HG03469 (cell line): ENCODE measurements at regions not wholly inside any gene's neighbourhood (a gene's known extent, or its start where the extent isn't known, plus 50 kb on each side); places are given as distances from the start of the nearest gene placed in this dataset.

Experiments used
- ATAC-seq: cut with Tn5 transposase; IDR thresholded peaks from one replicate; pipeline ENCODE4 v1.9.1; 2021; ENCODE audit warnings: mild to moderate bottlenecking, moderate library complexity, moderate number of reproducible peaks; ENCODE audit not compliant: unreplicated experiment

DNA sequence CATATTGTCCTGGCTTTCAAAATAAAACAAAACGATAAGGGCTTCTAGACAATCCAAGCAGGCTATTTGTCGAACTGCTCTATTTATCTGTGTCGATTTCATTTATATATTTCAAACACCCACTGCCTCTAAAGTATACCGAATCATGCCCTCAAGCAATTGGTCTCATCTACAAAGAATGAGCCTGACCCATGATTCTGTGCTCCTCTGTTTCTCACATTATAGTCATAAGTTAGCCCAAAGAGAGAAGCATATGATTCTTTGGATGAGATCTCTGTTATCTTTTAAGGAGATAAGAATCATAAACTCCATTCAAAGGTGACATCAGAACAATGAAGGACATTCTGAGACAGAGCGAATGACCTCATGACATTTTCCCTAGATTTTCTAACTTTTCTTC lies 191.1 kb downstream of the MAP2K6 start:
- no peak for ATAC-seq

GRCh38 chr17:69606142-69606800 lies 191.8 kb downstream of the MAP2K6 start:
- no peak for ATAC-seq

- ATAC-seq, result peak; percentile 94
These were observed 192.8 kb downstream of the MAP2K6 start for GRCh38 chr17:69607162-69607834.

DNA sequence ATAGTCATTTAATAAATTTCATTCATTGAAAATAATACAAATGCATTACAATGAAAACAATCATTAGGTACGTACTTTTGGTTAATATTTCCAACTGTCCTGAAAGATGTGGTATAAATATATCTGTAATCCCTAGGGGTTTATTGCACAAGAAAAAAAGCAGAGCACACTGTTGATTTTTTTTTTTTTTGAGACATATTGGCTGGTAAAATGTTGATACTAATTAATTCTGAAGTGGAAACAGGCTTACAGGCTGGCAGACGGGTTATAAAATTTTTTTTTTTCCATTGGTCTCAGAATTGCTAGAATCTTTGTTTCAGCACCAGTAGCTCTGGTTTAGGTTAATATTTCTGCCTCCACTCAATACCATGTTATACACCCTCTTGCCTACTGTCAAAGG lies 193.6 kb downstream of the MAP2K6 start:
- no peak for ATAC-seq

DNA sequence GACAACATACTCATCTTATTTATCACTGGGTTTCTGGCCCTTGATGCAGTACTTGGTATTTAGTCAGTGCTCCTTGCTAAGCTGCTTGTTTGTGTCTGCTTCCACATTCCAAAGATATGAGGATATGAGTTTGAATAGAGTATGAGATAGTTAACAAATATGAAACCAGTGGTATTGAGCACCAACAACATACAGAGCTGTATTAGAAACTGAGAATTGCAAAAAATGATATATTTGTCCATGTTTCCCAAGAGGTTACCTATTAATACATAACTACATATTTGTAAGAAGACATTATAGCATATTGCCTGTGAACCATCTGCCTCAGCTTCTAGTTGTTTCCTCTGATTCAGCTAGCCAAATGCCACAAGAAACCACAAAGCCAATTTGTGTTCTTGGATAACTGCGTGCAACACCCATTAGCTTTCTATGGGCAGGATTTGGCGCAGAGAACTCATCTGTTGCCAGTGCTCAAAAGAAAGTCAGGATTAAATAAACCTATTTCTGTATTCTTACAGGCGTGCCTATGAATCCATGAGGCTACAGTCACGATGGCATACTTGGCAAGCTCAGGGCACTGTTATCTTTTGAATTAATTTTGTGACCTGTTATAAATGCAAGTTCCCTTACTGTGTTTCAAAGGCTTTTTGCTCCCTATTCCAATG lies 194.4 kb downstream of the MAP2K6 start:
- ATAC-seq, result no peak

DNA sequence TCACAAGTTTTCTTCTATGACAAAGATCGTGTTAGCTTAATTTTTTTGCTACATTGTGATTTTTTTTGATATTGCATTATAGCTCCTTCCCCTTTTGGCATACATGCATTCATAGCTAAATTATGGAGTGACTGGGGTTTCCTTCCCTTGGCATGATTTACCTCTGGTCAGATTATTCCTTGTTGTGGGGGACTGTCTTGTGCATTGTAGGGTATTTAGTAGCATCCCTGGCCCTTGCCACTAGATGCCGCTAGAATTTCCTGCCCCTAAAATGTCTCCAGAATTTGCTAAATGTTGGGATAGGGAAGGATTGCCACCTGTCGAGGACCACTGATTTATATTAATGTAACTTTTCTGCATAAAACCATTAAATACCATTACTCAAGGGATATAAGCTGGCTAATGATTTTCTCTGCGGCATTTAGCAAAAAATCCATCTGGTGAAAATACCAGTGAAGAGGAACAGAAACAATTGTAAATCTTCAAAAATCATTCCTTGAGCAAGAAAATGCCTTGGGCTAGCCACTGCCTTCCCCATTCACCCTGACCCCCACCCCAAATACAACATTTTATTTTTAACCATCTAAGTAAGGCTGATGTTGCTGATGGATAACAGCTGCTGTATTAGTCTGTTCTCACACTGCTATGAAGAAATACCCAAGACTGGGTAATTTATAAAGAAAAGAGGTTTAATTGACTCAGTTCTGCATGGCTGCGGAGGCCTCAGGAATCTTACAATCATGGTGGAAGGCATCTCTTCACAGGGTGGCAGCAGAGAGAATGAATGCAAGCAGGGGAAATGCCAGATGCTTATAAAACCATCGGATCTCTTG lies 195.2 kb downstream of the MAP2K6 start:
- no peak for ATAC-seq

DNA sequence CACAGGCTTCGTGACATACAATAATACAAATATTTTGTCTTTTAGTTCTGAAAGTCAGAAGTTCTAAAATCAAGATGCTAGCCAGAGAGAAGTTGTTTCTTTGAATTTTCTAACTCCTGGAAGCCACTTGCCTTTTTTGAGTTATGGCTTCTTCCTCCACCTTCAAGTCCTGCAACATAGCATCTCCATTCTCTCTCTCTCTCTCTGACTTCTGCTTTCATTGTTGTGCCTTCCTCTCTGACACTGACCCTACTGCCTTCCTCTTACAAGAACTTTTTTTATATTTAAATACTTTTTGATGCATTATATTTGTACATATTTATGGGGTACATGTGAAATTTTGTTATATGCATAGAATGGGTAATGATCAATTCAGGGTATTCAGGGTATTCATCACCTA lies 205.9 kb downstream of the MAP2K6 start:
- no peak for ATAC-seq

GRCh38 chr17:69625474-69625873 lies 211.0 kb downstream of the MAP2K6 start:
- ATAC-seq, result no peak

GRCh38 chr17:69630056-69630635 lies 215.6 kb downstream of the MAP2K6 start:
- ATAC-seq, result no peak

DNA sequence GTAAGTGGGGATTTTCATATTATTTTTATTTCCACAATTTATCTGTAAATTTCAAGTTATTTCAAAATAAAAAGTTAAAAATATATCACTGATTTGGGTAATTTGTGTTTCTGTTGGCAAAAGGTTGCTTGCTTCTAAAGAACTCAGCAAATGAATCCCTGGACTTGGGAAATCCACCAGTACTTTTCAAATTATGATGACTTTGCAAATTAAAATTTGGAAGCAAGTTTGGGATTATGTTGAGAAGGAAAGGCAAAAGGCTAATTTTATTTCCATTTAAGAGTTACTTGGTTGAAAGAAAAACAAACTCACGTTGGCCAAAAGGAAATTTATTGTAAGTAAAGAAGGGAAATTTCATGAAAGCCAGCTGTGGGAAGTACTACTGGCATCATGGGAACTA lies 220.3 kb downstream of the MAP2K6 start:
- ATAC-seq, result no peak

DNA sequence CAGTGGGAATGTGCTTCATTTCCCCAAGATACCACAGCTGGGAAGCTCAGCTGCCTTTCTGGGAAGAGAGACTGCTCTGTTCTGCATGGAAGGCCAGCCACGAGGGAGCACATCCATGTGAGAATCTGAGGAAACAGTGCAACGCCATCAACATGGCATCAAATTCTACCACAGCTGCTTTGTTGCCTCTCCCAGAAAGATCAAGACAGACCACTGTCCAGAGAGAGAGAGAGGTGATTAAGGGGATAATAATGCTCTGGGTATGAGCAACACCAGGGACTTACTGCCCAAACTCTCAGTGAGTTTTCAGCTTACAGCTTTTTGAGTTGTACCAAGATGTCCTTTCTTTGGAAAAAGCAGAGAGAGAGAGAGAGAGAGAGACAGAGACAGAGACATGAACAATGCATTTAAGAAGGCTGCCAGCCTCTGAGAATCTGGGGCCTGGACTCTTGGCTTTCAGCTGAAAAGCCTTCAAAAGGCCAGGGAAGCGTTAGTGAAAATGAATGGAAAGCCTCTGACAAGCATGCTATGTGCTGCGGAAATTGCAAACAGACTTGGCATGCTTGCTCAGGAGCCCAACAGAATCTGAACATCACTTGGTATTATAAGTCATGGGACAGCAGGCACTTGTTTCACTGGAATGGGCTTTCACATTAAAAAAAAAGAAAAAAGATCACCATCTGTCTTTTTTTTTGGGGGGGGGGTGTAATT lies 223.1 kb downstream of the MAP2K6 start:
- no peak for ATAC-seq

GRCh38 chr17:69639096-69639495 lies 224.6 kb downstream of the MAP2K6 start:
- no peak for ATAC-seq

DNA sequence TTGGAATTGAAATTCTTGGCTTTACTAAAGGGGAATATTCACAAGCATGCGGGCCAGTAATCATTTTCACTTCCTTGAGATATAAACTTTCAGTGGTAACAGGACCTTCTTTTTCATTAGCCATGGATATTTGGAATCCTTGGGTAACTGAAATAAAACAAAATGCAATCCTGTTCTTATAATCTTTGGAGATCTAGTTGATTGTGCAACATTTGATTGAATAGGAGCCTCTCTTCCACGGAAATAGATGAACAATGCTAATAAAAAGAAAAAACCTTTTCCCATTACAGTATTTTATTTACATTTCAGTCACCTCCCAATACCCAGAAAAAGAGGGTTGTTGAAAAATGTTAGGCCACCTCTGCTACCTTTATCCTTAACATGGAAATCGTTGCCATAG lies 225.6 kb downstream of the MAP2K6 start:
- ATAC-seq, result no peak

DNA sequence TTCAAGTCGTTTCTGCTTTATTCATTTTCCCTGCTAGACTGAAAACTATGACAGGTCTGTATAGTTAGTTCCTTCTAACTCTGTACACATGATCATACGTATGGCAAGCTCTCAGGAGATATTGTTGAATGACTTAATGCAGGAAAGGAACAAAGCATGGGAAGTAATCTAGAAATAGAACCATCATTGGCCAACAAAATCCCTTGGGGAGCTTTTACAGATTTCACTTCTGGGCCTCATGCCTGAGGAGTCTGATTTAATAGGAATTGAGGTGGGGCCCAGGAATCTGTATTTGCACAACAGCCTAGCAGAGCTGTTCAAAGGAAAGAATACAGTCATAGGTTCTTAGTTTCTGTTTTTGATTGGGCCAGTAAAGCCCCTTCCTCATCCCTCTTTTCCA lies 229.2 kb downstream of the MAP2K6 start:
- no peak for ATAC-seq

GRCh38 chr17:69646729-69647128 lies 232.2 kb downstream of the MAP2K6 start:
- ATAC-seq, result no peak

DNA sequence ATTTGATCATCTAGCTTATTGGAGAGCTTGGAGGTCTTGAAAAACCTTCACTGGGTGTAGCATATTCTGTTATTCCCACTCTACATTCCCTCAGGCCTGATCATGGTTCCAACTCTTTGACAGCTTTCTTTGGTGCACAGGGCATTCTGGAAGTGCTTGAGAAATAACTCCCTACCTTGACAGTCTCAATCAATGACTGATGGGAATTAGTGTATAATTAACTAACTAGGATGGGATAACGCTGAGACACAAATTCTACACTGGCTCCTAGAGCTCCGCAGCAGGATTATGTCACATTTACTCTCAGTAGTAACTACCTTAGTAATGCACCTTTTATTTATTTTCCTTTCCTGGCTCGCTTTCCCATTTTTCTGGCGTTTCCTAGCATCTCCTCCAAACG lies 236.4 kb downstream of the MAP2K6 start:
- no peak for ATAC-seq

- ATAC-seq, result no peak
These were observed 237.4 kb downstream of the MAP2K6 start for GRCh38 chr17:69651921-69652320.

DNA sequence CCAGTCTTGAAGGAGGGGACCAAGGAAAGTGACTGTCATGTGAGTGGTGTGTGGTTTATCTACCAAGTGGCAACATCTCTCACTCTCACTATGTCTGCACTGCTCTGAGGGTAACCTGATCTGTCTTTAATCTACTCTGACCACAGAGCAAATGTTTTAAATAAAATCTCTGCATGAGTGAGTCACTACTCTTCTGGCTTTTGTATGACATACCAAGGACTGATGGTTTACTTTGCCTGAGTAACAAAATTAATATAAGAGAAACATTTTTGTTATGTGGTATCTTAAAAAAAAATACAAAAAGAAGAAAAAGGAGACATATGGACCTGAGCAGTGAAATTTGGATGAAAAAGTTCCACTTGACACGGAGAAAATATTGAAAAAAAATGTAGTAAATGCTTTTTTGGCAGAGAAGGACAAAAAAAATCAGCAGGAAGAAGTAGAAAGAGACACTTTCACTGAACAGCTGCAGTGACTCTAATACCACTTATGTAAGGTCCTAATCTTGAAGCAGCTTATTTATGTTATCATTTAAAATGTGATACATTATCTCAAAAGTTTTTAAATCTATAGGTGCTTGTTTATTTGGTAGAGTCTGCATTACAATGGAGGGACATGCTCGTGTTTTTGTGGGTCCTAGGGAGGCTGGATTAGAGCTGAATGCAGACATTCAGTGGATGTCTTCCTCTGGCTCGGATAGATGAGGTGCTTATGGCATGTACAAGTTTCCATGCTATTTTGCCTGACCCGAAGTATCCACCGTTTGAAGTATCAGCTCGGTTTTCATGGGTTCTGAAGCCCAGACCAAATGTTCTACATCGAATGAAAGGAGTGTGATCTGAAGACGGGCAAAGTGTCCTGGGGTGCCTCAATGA lies 240.7 kb downstream of the MAP2K6 start:
- no peak for ATAC-seq

- no peak for ATAC-seq
These were observed 241.4 kb downstream of the MAP2K6 start for GRCh38 chr17:69655902-69656301.
